Uterus (tissue), 2 donors: ENCODE measurements at regions not wholly inside any gene's neighbourhood (a gene's known extent, or its start where the extent isn't known, plus 50 kb on each side); places are given as distances from the start of the nearest gene placed in this dataset.

Source experiments
- CTCF ChIP-seq, 4 experiments: fragments of 200-600 bp in 2 of 4; fragments of 450-650 bp in 2 of 4; sonication (generic) in 2 of 4; IDR thresholded peaks; one replicate each; pipeline ENCODE4 v1.5.1; 2016 to 2019; ENCODE audit warnings: antibody characterized with exemption in 4 of 4, mild to moderate bottlenecking in 2 of 4, moderate library complexity in 1 of 4
- POLR2A ChIP-seq, 2 donors: fragments of 450-650 bp; IDR thresholded peaks; one replicate each; pipeline ENCODE4 v1.6.1; 2016; ENCODE audit warnings: antibody characterized with exemption in 2 of 2, mild to moderate bottlenecking in 1 of 2, moderate library complexity in 1 of 2

- TF ChIP-seq CTCF (IDR thresholded peaks at IDR 0.05) (no peak), POLR2A (IDR thresholded peaks at IDR 0.05) (no peak)
Observed at GRCh38 chr15:26024241-26024640, 161.1 kb upstream of the ATP10A start.
